ENCODE measurements at regions not wholly inside any gene's neighbourhood (a gene's known extent, or its start where the extent isn't known, plus 50 kb on each side); places are given as distances from the start of the nearest gene placed in this dataset.

- H3K4me2 ChIP-seq (replicated peaks; ENCODE audit: extremely low read depth, low read length, poor library complexity, severe bottlenecking) = no peak overlapping the region
- DNase-seq = no peak
- Mint-ChIP-seq H3K4me3 (no peak overlapping the region), H3K4me1 (no peaks in the 10 kb centered on the region), H3K9me3 (peaks cover 0 to 3% (median 0%) of the 10 kb centered on the region in 7 donors), H3K36me3 (no peaks in the 10 kb centered on the region), H3K27ac (no peak overlapping the region), H3K27me3 (ENCODE audit: low read depth in 3 of 3) (no peaks in the 10 kb centered on the region)
- no peak overlapping the region for H2AFZ ChIP-seq (ENCODE audit: insufficient read depth, low read depth, low read length, poor library complexity, severe bottlenecking)
- H3K9me3 ChIP-seq (replicated peaks in 1 of 2; ENCODE audit: control insufficient read depth in 1 of 2, insufficient read depth in 1 of 2, low read length in 2 of 2) = no peaks in the 10 kb centered on the region
- no peaks in the 10 kb centered on the region for H3K4me1 ChIP-seq (ENCODE audit: control insufficient read depth in 1 of 2, insufficient read depth in 2 of 2, low read length in 2 of 2)
- no peak overlapping the region for H3K27ac ChIP-seq (ENCODE audit: low read depth in 1 of 2, low read length in 2 of 2)
- H3K36me3 ChIP-seq (replicated peaks in 1 of 2; ENCODE audit: control insufficient read depth in 1 of 2, insufficient read depth in 2 of 2, low read length in 2 of 2) = no peaks in the 10 kb centered on the region
- no peak overlapping the region for H3K4me3 ChIP-seq (replicated peaks in 1 of 3; ENCODE audit: low read depth in 2 of 3, low read length in 3 of 3)
- intact Hi-C loops (cut with micrococcal nuclease) = no loop called here
- no peaks in the 10 kb centered on the region for H3K27me3 ChIP-seq (ENCODE audit: control insufficient read depth in 2 of 2, insufficient read depth in 2 of 2, low read length in 2 of 2)
- WGBS (ENCODE audit: insufficient coverage) = no CpG with 5 or more reads among the region's 2 CpGs
- no peaks in the 10 kb centered on the region for H4K20me1 ChIP-seq (ENCODE audit: insufficient read depth, low read length)
- no peak overlapping the region for H3K9ac ChIP-seq (ENCODE audit: insufficient read depth, low read length, poor library complexity, severe bottlenecking)
- TF ChIP-seq, protein P1, sequence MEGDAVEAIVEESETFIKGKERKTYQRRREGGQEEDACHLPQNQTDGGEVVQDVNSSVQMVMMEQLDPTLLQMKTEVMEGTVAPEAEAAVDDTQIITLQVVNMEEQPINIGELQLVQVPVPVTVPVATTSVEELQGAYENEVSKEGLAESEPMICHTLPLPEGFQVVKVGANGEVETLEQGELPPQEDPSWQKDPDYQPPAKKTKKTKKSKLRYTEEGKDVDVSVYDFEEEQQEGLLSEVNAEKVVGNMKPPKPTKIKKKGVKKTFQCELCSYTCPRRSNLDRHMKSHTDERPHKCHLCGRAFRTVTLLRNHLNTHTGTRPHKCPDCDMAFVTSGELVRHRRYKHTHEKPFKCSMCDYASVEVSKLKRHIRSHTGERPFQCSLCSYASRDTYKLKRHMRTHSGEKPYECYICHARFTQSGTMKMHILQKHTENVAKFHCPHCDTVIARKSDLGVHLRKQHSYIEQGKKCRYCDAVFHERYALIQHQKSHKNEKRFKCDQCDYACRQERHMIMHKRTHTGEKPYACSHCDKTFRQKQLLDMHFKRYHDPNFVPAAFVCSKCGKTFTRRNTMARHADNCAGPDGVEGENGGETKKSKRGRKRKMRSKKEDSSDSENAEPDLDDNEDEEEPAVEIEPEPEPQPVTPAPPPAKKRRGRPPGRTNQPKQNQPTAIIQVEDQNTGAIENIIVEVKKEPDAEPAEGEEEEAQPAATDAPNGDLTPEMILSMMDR (IDR thresholded peaks at IDR 0.05) = no peak
- no peaks in the 10 kb centered on the region for H3K79me2 ChIP-seq (ENCODE audit: insufficient read depth, low read length)
Observed at GRCh38 chr14:48452437-48452995, 777.1 kb upstream of the MDGA2 start.

DNA sequence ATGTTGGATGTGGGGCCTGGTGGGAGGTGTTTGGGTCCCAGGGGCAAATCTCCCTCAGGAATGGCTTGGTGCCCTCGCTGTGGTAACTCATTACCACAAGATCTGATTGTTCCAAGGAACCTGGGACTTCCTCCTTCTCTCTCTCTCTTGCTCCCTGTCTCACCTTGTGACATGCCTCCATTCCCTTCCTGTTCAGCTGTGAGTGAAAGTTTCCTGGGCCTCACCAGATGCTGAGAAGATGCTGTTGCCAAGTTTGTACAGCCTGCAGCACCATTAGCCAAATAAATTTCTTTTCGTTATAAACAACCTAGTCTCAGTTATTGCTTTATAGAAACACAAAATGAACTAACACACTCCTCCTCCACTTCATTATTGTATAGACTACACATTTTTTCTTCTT, 759.8 kb upstream of the MDGA2 start:
- 83% methylated on average over 1 of the region's 2 CpGs for WGBS (ENCODE audit: insufficient coverage)
- no peak overlapping the region for H3K4me3 Mint-ChIP-seq
- no peaks in the 10 kb centered on the region for H4K20me1 ChIP-seq (ENCODE audit: insufficient read depth, low read length)

More for the DNA sequence above, 759.8 kb upstream of the MDGA2 start:
- no peak overlapping the region for H3K4me2 ChIP-seq (replicated peaks; ENCODE audit: extremely low read depth, low read length, poor library complexity, severe bottlenecking)
- no peak overlapping the region for H2AFZ ChIP-seq (ENCODE audit: insufficient read depth, low read depth, low read length, poor library complexity, severe bottlenecking)
- no peak overlapping the region for H3K9ac ChIP-seq (ENCODE audit: insufficient read depth, low read length, poor library complexity, severe bottlenecking)
- no peaks in the 10 kb centered on the region for H3K27me3 ChIP-seq (ENCODE audit: control insufficient read depth in 2 of 2, insufficient read depth in 2 of 2, low read length in 2 of 2)
- no peaks in the 10 kb centered on the region for H3K4me1 ChIP-seq (ENCODE audit: control insufficient read depth in 1 of 2, insufficient read depth in 2 of 2, low read length in 2 of 2)
- H3K27ac ChIP-seq (ENCODE audit: low read depth in 1 of 2, low read length in 2 of 2) = no peak overlapping the region
- Mint-ChIP-seq H3K36me3 (no peaks in the 10 kb centered on the region), H3K27me3 (ENCODE audit: low read depth in 3 of 3) (peaks cover 0 to 2% (median 0%) of the 10 kb centered on the region in 3 donors), H3K4me1 (no peaks in the 10 kb centered on the region), H3K9me3 (peaks cover 0 to 11% (median 2%) of the 10 kb centered on the region in 7 donors), H3K27ac (no peak overlapping the region)
- DNase-seq = no peak
- TF ChIP-seq, protein P1 (IDR thresholded peaks at IDR 0.05) = no peak
- intact Hi-C loops (cut with micrococcal nuclease) = no loop called here
- no peaks in the 10 kb centered on the region for H3K79me2 ChIP-seq (ENCODE audit: insufficient read depth, low read length)
- peaks cover 0 to 6% of the 10 kb centered on the region in 2 donors for H3K9me3 ChIP-seq (replicated peaks in 1 of 2; ENCODE audit: control insufficient read depth in 1 of 2, insufficient read depth in 1 of 2, low read length in 2 of 2)
- H3K36me3 ChIP-seq (replicated peaks in 1 of 2; ENCODE audit: control insufficient read depth in 1 of 2, insufficient read depth in 2 of 2, low read length in 2 of 2) = no peaks in the 10 kb centered on the region
- H3K4me3 ChIP-seq (replicated peaks in 1 of 3; ENCODE audit: low read depth in 2 of 3, low read length in 3 of 3) = no peak overlapping the region
